DND-41 (cell line): ENCODE measurements at regions not wholly inside any gene's neighbourhood (a gene's known extent, or its start where the extent isn't known, plus 50 kb on each side); places are given as distances from the start of the nearest gene placed in this dataset.

Source experiments
- ATAC-seq: fragments of 200-7000 bp; cut with Tn5 transposase; 3 replicates; pipeline ENCODE4 v1.9.1; 2021; ENCODE audit warnings: low read depth; ENCODE audit not compliant: insufficient read depth
- DNase-seq: peaks from one replicate; pipeline ENCODE4 v3.0.0-alpha.2; 2020
- H2AFZ ChIP-seq: 2 replicates; pipeline ENCODE4 v1.6.0; 2012; ENCODE audit warnings: low read depth, low read length
- H3K27ac ChIP-seq: 2 replicates; pipeline ENCODE4 v1.5.1; 2012; ENCODE audit warnings: low read length, inconsistent platforms
- H3K27me3 ChIP-seq: fragments of 200-600 bp; sonication (generic); 2 replicates; pipeline ENCODE4 v1.6.0; 2012; ENCODE audit warnings: low read length, mild to moderate bottlenecking, inconsistent platforms; ENCODE audit not compliant: insufficient read depth, poor library complexity
- H3K36me3 ChIP-seq: 2 replicates; pipeline ENCODE4 v1.5.1; 2012; ENCODE audit warnings: low read length, inconsistent platforms; ENCODE audit not compliant: insufficient read depth
- H3K4me1 ChIP-seq: 2 replicates; pipeline ENCODE4 v1.5.1; 2012; ENCODE audit warnings: mild to moderate bottlenecking, low read length; ENCODE audit not compliant: insufficient read depth
- H3K4me2 ChIP-seq: 2 replicates; pipeline ENCODE4 v1.6.0; 2012; ENCODE audit warnings: mild to moderate bottlenecking, moderate library complexity, low read length, inconsistent platforms; ENCODE audit not compliant: insufficient read depth
- H3K4me3 ChIP-seq, 2 experiments: fragments of 200-600 bp in 1 of 2; shearing (Covaris generic) in 1 of 2; 2 replicates each; pipeline ENCODE4 v1.5.1; 2012 to 2016; ENCODE audit warnings: inconsistent platforms in 2 of 2, low read length in 2 of 2, mild to moderate bottlenecking in 2 of 2, low read depth in 1 of 2, moderate library complexity in 1 of 2
- H3K79me2 ChIP-seq: 2 replicates; pipeline ENCODE4 v1.6.0; 2012; ENCODE audit warnings: low read length, inconsistent platforms; ENCODE audit not compliant: insufficient read depth
- H3K9ac ChIP-seq: 2 replicates; pipeline ENCODE4 v1.6.0; 2012; ENCODE audit warnings: low read depth, mild to moderate bottlenecking, inconsistent platforms, low read length, moderate library complexity
- H3K9me3 ChIP-seq: 2 replicates; pipeline ENCODE4 v1.5.1; 2012; ENCODE audit warnings: low read length, moderate library complexity, mild to moderate bottlenecking, inconsistent platforms; ENCODE audit not compliant: insufficient read depth, severe bottlenecking
- H4K20me1 ChIP-seq: 2 replicates; pipeline ENCODE4 v1.6.0; 2012; ENCODE audit warnings: low read length; ENCODE audit not compliant: insufficient read depth
- EZH2 ChIP-seq: IDR thresholded peaks from 3 replicates; pipeline ENCODE4 v1.6.1; 2012; ENCODE audit warnings: borderline replicate concordance, low read depth, mild to moderate bottlenecking, moderate library complexity, low read length, inconsistent platforms; ENCODE audit not compliant: severe bottlenecking
- TF ChIP-seq, protein P1 (sequence below): IDR thresholded peaks from 2 replicates; pipeline ENCODE4 v1.5.1; 2012; ENCODE audit warnings: borderline replicate concordance, low read length, moderate library complexity, mild to moderate bottlenecking; ENCODE audit not compliant: poor library complexity, severe bottlenecking; ENCODE audit errors: extremely low read depth

GRCh38 chr5:86360801-86361200, 256.9 kb upstream of the COX7C start:
- Histone ChIP-seq H3K4me3 (no peak overlapping the region), H3K27ac (no peak overlapping the region), H3K9me3 (no peaks in the 10 kb centered on the region), H3K4me1 (no peaks in the 10 kb centered on the region), H3K79me2 (no peaks in the 10 kb centered on the region), H3K27me3 (no peaks in the 10 kb centered on the region), H3K9ac (no peak overlapping the region), H2AFZ (no peak overlapping the region), H4K20me1 (no peaks in the 10 kb centered on the region), H3K4me2 (no peak overlapping the region), H3K36me3 (no peaks in the 10 kb centered on the region)
- DNase-seq, result no peak
- TF ChIP-seq, protein P1, sequence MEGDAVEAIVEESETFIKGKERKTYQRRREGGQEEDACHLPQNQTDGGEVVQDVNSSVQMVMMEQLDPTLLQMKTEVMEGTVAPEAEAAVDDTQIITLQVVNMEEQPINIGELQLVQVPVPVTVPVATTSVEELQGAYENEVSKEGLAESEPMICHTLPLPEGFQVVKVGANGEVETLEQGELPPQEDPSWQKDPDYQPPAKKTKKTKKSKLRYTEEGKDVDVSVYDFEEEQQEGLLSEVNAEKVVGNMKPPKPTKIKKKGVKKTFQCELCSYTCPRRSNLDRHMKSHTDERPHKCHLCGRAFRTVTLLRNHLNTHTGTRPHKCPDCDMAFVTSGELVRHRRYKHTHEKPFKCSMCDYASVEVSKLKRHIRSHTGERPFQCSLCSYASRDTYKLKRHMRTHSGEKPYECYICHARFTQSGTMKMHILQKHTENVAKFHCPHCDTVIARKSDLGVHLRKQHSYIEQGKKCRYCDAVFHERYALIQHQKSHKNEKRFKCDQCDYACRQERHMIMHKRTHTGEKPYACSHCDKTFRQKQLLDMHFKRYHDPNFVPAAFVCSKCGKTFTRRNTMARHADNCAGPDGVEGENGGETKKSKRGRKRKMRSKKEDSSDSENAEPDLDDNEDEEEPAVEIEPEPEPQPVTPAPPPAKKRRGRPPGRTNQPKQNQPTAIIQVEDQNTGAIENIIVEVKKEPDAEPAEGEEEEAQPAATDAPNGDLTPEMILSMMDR, result no peak
- no peak for TF ChIP-seq EZH2
- no peak for ATAC-seq

DNA sequence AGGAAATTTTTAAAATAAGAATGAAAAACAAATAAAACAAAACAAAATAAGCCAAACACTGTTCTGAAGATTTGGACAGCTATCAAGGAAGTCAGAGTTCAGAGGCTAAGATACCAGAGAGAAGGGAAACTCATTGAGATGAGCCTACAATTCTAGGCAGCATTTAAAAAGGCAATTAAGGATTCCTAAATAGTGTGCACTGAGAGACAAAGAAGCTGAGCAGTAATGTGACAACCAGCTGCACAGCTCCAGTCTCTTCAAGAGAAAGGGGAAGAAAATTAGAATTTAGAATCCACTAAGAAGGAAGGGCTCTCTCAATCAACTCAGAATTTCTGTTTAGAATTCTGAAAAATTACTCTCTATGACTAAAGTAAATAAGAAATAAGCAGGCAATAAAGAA, 246.7 kb upstream of the COX7C start:
- H3K27me3 ChIP-seq, result no peaks in the 10 kb centered on the region
- no peaks in the 10 kb centered on the region for H3K9me3 ChIP-seq
- H3K79me2 ChIP-seq, result no peaks in the 10 kb centered on the region
- no peak overlapping the region for H3K27ac ChIP-seq
- DNase-seq (no peak), ATAC-seq (no peak)
- TF ChIP-seq, protein P1, result no peak
- TF ChIP-seq EZH2, result no peak
- H4K20me1 ChIP-seq, result no peaks in the 10 kb centered on the region
- H3K4me2 ChIP-seq, result no peak overlapping the region
- no peak overlapping the region for H2AFZ ChIP-seq
- H3K9ac ChIP-seq, result no peak overlapping the region
- no peaks in the 10 kb centered on the region for H3K4me1 ChIP-seq
- no peak overlapping the region for H3K4me3 ChIP-seq
- no peaks in the 10 kb centered on the region for H3K36me3 ChIP-seq

DNA sequence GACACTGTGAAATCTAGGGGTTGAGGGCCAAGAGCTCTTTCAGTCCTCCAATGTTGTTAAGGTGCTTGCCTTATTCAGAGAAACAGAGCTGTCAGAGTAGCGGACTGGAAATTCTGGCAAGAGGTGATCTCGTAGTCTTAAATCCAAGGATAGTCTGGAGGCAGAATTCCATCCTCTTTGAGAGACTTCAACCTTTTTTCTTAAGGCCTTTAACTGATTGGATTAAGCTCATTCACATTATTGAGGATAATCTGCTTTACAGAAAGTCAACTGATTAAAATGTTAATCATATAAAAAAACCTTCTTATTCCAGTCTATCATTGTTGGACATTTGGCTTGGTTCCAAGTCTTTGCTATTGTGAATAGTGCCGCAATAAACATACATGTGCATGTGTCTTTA, 243.1 kb upstream of the COX7C start:
- Histone ChIP-seq H3K79me2 (no peaks in the 10 kb centered on the region), H4K20me1 (no peaks in the 10 kb centered on the region), H3K27me3 (no peaks in the 10 kb centered on the region), H3K9me3 (no peaks in the 10 kb centered on the region), H2AFZ (no peak overlapping the region), H3K9ac (no peak overlapping the region), H3K36me3 (no peaks in the 10 kb centered on the region), H3K4me2 (no peak overlapping the region), H3K4me1 (no peaks in the 10 kb centered on the region), H3K27ac (no peak overlapping the region), H3K4me3 (no peak overlapping the region)
- ATAC-seq (no peak), DNase-seq (no peak)
- TF ChIP-seq EZH2, result no peak
- TF ChIP-seq, protein P1, result no peak

DNA sequence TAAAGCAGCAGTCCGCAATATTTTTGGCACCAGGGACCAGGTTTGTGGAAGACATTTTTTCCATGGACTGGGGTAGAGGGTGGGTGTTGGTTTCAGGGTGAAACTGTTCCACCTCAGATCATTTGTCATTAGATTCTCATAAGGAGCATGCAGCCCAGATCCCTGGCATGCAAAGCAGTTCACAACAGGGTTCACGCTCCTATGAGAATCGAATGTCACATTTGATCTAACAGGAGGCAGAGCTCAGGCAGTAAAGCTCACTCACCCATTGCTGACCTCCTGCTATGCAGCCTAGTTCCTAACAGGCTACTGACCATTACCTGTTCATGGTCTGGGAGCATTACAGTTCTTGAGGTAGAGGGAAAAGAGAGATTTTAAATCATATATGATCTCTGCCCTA, 241.5 kb upstream of the COX7C start:
- H2AFZ ChIP-seq, result no peak overlapping the region
- no peak overlapping the region for H3K4me2 ChIP-seq
- H3K79me2 ChIP-seq, result no peaks in the 10 kb centered on the region
- H3K4me3 ChIP-seq, result no peak overlapping the region
- H4K20me1 ChIP-seq, result no peaks in the 10 kb centered on the region
- H3K9ac ChIP-seq, result no peak overlapping the region
- ATAC-seq (no peak), DNase-seq (no peak)
- no peak overlapping the region for H3K27ac ChIP-seq
- no peaks in the 10 kb centered on the region for H3K9me3 ChIP-seq
- H3K4me1 ChIP-seq, result no peaks in the 10 kb centered on the region
- no peaks in the 10 kb centered on the region for H3K27me3 ChIP-seq
- H3K36me3 ChIP-seq, result no peaks in the 10 kb centered on the region
- TF ChIP-seq, protein P1, result no peak
- TF ChIP-seq EZH2, result no peak
